OCI-LY7 (cell line): ENCODE measurements at regions not wholly inside any gene's neighbourhood (a gene's known extent, or its start where the extent isn't known, plus 50 kb on each side); places are given as distances from the start of the nearest gene placed in this dataset.

Source experiments
- BruUV-seq: library from RNA; stranded (reverse); fragments of 400-500 nt; replicated peaks from 2 replicates; lab custom pipeline; 2021; lab: Mats Ljungman, UMichigan
- CTCF ChIA-PET: fragments of 300-600 bp; sonication (Branson Sonifier 250); formaldehyde crosslinking; loops from one replicate; lab custom pipeline; 2022; ENCODE audit warnings: antibody characterized with exemption; ENCODE audit not compliant: unreplicated experiment; lab: Charles Lee
- POLR2A ChIA-PET: fragments of 300-600 bp; sonication (Branson Sonifier 250); formaldehyde crosslinking; loops from one replicate; lab custom pipeline; 2022; ENCODE audit warnings: antibody characterized with exemption; lab: Charles Lee
- DNase-seq: peaks from one replicate; pipeline ENCODE4 v3.0.0-alpha.2; 2015; ENCODE audit warnings: low spot score
- H2AFZ ChIP-seq: fragments of 200-600 bp; sonication (generic), shearing (Covaris generic); 2 replicates; pipeline ENCODE4 v1.6.1; 2014; ENCODE audit warnings: mild to moderate bottlenecking, antibody characterized with exemption, low read length, moderate library complexity
- H3K27ac ChIP-seq: fragments of 200-600 bp; sonication (generic); 2 replicates; pipeline ENCODE4 v1.5.1; 2014; ENCODE audit warnings: mixed run types, low read depth, mild to moderate bottlenecking, moderate library complexity, low read length, inconsistent platforms; ENCODE audit not compliant: poor library complexity, severe bottlenecking
- H3K36me3 ChIP-seq: fragments of 200-600 bp; sonication (generic); 2 replicates; pipeline ENCODE4 v1.6.1; 2014; ENCODE audit warnings: mild to moderate bottlenecking, antibody characterized with exemption, low read length, moderate library complexity, mixed read lengths; ENCODE audit not compliant: insufficient read depth
- H3K4me1 ChIP-seq: fragments of 200-600 bp; sonication (generic); 2 replicates; pipeline ENCODE4 v1.5.1; 2014; ENCODE audit warnings: mild to moderate bottlenecking, low read length; ENCODE audit not compliant: insufficient read depth, poor library complexity, severe bottlenecking
- H3K4me2 ChIP-seq: fragments of 200-600 bp; sonication (generic); 2 replicates; pipeline ENCODE4 v1.6.1; 2014; ENCODE audit warnings: mild to moderate bottlenecking, low read length
- H3K4me3 ChIP-seq: fragments of 200-600 bp; sonication (generic); 2 replicates; pipeline ENCODE4 v1.5.1; 2014; ENCODE audit warnings: mild to moderate bottlenecking, low read depth, low read length; ENCODE audit not compliant: poor library complexity, severe bottlenecking
- H3K79me2 ChIP-seq: fragments of 200-600 bp; sonication (generic); 2 replicates; pipeline ENCODE4 v1.6.1; 2016; ENCODE audit warnings: low read depth, mild to moderate bottlenecking, low read length, moderate library complexity, mixed read lengths; ENCODE audit not compliant: insufficient read depth
- H3K9me2 ChIP-seq: fragments of 200-600 bp; sonication (generic); 2 replicates; pipeline ENCODE4 v1.6.1; 2016; ENCODE audit warnings: mild to moderate bottlenecking, low read length, mixed read lengths; ENCODE audit not compliant: insufficient read depth
- H3K9me3 ChIP-seq: fragments of 200-600 bp; sonication (generic); 2 replicates; pipeline ENCODE4 v1.6.1; 2014; ENCODE audit warnings: mild to moderate bottlenecking, mixed run types, low read length, mixed read lengths
- H4K20me1 ChIP-seq: fragments of 200-600 bp; sonication (generic); 2 replicates; pipeline ENCODE4 v1.6.1; 2014; ENCODE audit warnings: mild to moderate bottlenecking, antibody characterized with exemption, low read length, moderate library complexity, mixed read lengths; ENCODE audit not compliant: insufficient read depth
- CTCF ChIP-seq: fragments of 200-600 bp; sonication (generic); conservative IDR thresholded peaks from 2 replicates; pipeline ENCODE4 v1.5.1; 2014; ENCODE audit warnings: mild to moderate bottlenecking, antibody characterized with exemption, low read length, moderate library complexity, mixed read lengths
- EZH2phosphoT487 ChIP-seq: fragments of 200-600 bp; sonication (generic); IDR thresholded peaks from 2 replicates; pipeline ENCODE4 v1.6.1; 2018; ENCODE audit warnings: low read depth, borderline replicate concordance, mild to moderate bottlenecking, mixed run types, antibody characterized with exemption, low read length, moderate library complexity, mixed read lengths
- intact Hi-C: fragments of 100-400 bp; cut with micrococcal nuclease; formaldehyde crosslinking; loops from one replicate; pipeline ENCODE4 v1.10.0; 2022; ENCODE audit not compliant: unreplicated experiment

GRCh38 chr18:30743033-30743432 is 299.5 kb downstream of the DSC3 start:
- intact Hi-C loops: no loop called here
- DNase-seq: no peak
- ChIA-PET CTCF (no interaction called here), POLR2A (no interaction called here)
- TF ChIP-seq EZH2phosphoT487 (no peak), CTCF (no peak)
- no peak overlapping the region for H3K4me3 ChIP-seq
- no peak overlapping the region for H3K4me2 ChIP-seq
- no peaks in the 10 kb centered on the region for H3K4me1 ChIP-seq
- no peaks in the 10 kb centered on the region for H3K9me3 ChIP-seq
- H2AFZ ChIP-seq: no peak overlapping the region
- no peaks in the 10 kb centered on the region for H3K9me2 ChIP-seq
- no peaks in the 10 kb centered on the region for H4K20me1 ChIP-seq
- no peak overlapping the region for H3K27ac ChIP-seq
- no TSS peak for BruUV-seq
- H3K36me3 ChIP-seq: no peaks in the 10 kb centered on the region
- no peaks in the 10 kb centered on the region for H3K79me2 ChIP-seq

GRCh38 chr18:30730915-30731314 is 311.6 kb downstream of the DSC3 start:
- Histone ChIP-seq H3K9me3 (no peaks in the 10 kb centered on the region), H2AFZ (no peak overlapping the region), H3K4me3 (no peak overlapping the region), H3K4me2 (no peak overlapping the region), H4K20me1 (no peaks in the 10 kb centered on the region), H3K79me2 (no peaks in the 10 kb centered on the region), H3K9me2 (no peaks in the 10 kb centered on the region), H3K4me1 (no peaks in the 10 kb centered on the region), H3K36me3 (no peaks in the 10 kb centered on the region), H3K27ac (no peak overlapping the region)
- BruUV-seq: no TSS peak
- ChIA-PET POLR2A (no interaction called here), CTCF (no interaction called here)
- no peak for DNase-seq
- no peak for TF ChIP-seq CTCF
- no peak for TF ChIP-seq EZH2phosphoT487
- intact Hi-C loops: no loop called here

- Histone ChIP-seq H3K27ac (no peak overlapping the region), H3K79me2 (no peaks in the 10 kb centered on the region), H3K4me2 (no peak overlapping the region), H3K36me3 (no peaks in the 10 kb centered on the region), H4K20me1 (no peaks in the 10 kb centered on the region), H2AFZ (no peak overlapping the region), H3K4me1 (no peaks in the 10 kb centered on the region), H3K9me3 (no peaks in the 10 kb centered on the region), H3K4me3 (no peak overlapping the region), H3K9me2 (no peaks in the 10 kb centered on the region)
- ChIA-PET POLR2A (no interaction called here), CTCF (no interaction called here)
- intact Hi-C loops: no loop called here
- no TSS peak for BruUV-seq
- no peak for DNase-seq
- no peak for TF ChIP-seq EZH2phosphoT487
- TF ChIP-seq CTCF: no peak
Observed at GRCh38 chr18:30727849-30728248, 314.7 kb downstream of the DSC3 start.
